RKO (cell line): ENCODE measurements at regions not wholly inside any gene's neighbourhood (a gene's known extent, or its start where the extent isn't known, plus 50 kb on each side); places are given as distances from the start of the nearest gene placed in this dataset.

ENCODE experiments used
- DNase-seq: peaks from one replicate; pipeline ENCODE4 v3.0.0-alpha.2; 2016; ENCODE audit warnings: low spot score

DNA sequence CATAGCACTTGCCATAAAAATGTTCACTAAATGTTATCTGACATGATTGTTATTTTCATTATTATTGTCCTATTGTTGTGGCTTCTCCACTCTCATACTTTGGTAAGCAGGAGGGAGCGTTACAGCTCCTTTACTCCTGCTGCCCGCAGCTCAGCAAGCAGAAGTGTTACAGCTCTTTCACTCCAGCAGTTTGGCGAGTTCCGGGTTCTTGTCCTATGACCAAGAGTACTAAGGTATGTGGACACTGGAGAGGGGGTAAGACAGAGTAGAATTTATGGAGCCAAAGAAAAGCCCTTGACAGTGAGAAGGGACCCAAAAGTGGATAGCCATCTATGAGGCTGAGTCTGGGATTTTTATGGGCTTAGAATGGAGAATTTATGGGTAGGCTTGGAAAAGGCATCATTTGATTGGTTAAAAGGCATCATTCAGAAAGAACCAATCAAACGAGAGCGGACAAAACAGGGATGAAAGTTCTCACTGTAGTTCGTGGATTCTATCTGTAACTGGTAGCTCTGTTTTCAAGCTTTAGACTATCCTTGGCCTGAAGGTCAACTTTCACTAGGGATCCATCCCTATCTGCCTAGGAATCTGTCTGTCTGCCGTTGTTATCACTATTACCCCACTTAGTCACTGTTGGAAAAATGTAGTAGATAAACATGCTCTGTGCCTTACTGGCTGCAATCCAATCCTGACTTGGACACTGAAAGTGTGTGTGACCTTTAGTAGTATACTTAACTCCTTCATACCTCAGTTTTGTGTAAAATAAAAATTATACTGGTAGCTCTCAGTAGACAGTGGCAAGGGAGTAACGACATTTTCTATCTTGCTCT is 545.6 kb upstream of the LCORL start:
- no peak for DNase-seq

DNA sequence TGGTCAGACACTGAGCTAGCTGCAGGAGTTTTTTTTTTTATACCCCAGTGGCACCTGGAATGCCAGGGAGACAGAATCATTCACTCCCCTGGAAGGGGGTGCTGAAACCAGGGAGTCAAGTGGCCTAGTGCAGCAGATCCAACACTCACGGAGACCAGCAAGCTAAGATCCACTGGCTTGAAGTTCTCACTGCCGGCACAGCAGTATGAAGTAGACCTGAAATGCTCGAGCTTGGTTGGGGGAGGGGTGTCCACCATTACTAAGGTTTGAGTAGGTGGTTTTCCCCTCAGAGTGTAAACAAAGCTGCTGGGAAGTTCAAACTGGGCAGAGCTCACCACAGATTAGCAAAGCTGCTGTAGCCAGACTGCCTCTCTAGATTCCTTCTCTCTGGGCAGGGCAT is 537.9 kb upstream of the LCORL start:
- no peak for DNase-seq

DNA sequence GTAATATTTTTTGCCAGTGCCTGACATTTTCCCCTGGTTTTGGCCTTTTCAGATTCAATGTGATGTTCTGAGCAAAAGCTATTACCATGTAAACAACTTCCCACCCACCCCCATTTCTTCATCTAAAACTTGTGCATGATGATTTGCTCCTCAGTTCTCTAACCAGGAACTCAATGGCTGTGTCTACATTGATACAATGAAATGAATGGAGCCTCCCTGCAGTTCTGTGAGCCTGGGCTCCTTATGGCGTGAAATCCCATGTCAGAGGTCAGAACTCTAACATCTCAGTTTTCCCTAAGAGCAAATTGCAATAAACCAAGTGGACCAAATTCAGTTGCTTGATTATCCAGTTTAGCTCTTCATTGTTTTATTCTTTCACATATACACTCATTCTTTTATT is 534.8 kb upstream of the LCORL start:
- no peak for DNase-seq

DNA sequence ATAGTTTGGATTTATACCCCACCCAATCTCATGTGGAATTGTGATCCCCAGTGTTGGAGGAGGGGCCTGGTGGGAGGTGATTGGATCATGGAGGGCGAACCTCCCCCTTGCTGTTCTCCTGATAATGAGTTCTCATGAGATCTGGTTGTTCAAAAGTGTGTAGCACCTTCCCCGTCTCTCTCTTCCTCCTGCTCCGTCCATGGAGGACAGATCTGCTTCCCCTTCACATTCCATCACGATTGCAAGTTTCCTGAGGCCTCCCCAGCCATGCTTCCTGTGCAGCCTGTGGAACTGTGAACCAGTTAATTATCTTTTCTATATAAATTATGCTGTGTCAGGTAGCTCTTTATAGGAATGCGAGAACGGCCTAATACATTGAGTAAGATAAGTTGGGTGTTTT is 518.8 kb upstream of the LCORL start:
- DNase-seq: no peak

DNA sequence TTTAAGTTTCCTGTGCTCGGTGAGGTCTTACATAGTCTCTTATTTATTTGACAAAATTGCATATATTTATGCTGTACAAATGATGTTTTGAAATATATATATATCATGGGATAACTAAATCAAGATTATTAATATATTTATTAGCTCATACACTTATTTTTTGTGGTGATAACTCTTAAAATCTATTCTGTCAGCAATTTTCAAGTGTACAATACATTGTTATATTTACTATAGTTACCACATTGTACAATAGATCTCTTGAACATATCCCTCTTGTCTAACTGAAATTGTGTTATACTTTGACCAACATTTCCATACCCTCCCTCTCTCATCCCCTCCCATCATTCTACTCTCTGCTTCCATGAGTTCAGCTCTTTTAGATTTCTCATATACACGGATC is 516.6 kb upstream of the LCORL start:
- no peak for DNase-seq

DNA sequence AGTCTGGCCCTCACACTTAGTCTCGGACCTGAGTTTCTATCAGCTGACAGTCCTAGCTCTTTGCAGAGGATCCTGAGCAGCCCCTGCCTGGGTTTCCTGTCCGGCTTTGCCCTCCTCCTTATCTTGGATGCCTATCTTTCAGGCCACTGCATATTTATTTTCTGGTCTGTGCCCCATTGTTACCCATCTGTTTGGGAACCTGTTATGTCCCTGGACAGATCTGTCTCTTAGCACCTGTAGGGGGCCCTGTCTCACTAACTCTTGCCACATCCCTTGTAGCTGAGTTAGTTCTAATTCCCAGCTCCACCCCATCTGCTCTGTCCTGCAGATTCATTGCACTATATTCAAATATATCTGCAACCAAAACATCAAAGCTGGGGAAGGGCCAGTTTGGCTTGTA is 514.9 kb upstream of the LCORL start:
- DNase-seq: peak; percentile 4

DNA sequence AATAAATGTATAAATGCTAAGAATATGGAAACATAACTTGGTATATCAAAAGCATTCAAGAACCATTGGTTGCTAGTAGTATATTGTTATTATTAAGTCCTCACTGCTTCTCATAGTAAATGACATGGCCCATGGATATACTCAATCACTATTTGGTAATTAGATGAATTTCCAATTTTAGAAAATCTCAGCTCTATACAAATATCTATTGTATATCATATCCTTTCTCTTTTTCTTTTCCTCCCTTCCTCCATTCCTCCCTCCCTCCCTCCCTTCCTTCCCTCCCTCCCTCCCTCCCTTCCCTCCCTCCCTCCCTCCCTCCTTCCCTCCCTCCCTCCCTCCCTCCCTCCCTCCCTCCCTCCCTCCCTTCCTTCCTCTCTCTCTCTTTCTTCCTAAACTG is 514.4 kb upstream of the LCORL start:
- DNase-seq: no peak

DNA sequence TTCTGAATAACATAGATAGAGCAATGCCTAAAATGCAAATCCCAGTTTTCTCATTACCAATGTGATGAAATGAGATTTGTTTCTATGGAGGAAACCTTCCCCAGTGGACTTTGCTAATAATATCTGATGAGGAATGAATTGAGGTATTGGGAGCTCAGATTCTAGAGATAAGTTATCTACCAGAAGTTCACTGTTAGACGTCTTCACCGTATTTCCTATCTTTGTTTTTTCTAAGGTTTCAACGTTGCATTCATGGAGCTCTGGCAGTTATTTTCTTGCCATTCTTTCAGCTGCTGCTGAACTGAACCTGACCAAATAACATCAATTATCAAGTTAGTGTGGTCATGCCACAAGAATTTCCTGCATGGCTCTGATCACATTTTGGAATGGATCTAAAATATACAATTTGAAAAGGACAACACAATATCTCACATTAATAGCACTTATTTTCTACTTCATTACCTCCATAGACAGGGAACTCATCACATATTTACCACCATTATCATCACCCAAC is 511.8 kb upstream of the LCORL start:
- DNase-seq: no peak

DNA sequence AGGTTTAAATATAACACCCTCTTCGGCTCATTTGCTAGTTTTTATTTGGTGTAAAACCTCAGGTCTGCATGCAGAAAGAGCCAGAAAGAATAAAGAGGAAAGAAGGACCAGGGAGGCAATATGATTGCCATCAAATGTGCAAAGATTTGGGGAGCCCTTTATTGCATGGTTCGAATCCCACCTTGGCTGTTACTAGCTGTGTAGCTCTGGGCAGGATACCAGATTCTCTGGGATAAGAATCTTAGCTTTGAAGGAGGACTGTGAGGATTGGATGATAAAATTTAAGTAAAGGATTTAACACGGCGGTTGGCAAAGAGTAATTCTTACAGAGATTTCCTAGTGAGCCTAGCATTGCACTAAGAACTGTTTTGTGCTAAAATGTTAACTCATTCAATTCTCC is 510.2 kb upstream of the LCORL start:
- no peak for DNase-seq

DNA sequence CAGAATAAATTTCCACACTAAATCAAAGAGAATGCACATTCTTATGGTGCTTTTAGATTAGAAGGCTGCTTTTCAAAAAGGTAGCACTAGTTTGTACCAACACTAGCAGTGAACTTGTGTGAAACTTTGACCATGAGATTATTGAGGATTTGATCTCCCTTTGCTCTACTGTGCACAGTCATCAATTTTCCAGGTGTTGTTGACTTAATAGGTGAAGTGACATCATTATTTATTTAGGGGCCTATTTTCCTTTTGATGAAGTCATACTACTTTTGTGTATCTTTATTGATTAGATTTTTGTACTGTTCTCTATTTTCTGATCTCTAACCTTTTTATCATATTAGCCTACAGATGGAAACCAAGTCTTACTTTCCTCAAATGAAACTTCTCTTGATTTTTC is 507.9 kb upstream of the LCORL start:
- no peak for DNase-seq

DNA sequence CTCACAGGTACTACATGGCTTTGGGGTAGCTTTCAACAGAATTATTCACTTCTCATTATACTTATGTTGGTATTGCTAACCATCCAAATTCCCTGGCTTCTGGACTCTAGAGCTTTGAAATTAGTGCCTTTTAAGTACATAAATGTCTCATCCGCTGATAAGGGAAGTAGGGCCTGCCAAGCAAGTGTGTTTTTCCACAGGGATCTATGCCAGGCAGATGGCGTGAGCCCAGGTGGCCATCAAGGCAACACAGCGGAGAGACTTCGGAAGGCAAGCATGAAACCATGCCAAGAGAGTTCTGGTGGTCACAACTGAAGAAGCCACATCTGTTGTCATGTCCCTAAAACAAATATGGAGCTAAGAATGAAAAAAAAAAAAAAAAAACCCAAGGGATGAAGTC is 503.1 kb upstream of the LCORL start:
- no peak for DNase-seq

DNA sequence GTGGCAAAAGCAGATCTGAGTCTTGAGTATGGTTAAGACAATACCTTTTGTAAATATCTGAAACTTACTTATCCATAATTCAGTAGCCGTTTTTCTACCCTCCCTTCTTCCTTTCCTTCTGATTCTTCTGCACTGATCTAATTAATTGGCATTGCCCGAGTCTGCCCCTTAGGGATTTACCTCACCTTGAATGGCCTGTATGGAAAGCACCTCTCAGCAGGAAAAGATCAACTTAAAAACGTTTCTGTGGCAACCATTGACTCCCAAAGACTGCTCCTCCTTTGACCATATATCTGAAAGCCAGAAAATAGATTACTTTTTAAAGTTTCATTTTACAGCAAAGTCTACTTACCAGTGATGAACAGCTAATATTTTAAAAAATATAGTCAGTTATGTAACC is 496.5 kb upstream of the LCORL start:
- no peak for DNase-seq

DNA sequence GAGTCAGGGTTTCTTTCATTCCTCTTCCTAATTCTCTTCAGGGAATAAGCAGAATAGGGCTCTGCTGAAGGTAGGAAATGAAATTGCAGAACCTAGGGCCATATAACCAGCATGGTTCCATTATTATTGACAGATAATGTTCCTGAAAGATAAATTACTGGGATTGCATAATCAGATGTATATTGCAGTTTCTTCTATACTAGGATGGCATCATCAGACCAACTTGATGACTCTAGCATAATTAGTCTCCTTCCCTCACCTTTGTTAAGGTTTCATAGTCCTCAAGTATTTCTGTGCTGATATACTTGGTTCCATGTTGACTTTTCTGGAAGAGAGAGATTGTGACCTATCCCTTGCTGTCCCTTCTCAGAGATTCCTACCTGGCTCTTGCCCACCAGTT is 492.3 kb upstream of the LCORL start:
- DNase-seq: no peak

DNA sequence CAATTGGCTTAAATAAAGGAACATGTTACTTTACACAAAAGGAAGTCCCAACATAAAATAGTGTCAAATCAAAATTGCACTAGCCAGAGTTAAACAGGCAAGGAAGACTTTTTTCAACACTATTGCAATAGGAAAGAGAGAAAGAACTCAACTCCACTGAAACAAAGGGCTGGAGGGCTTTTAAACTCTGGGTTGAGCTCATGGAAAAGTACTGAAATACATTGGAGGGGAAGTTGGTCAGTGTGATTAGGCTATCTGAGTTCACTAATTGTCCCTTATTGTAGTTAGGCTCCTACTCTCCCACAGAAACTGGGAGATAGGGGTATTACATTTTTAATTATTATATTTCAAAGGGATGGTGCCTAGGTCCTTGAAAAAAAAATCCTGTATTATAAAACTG is 491.2 kb upstream of the LCORL start:
- DNase-seq: no peak

DNA sequence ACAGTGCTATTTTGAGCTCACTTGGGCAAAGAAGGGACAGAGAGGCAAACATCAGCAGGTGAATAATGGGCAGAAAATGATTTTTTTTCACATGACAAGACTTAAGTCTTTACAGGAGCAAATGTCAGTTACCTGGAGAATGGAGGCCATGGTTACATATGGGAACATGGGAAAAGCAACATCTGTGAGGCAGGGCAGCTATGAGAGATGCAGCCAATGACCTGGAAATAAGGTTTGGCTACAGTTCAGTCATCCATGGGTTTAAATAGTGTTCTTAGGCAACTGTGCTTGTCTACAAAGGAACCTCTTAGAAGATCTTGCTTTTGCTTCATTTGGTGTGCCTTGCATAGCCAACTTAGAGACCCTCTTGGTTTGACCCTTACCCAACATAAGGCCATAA is 490.2 kb upstream of the LCORL start:
- DNase-seq: no peak

DNA sequence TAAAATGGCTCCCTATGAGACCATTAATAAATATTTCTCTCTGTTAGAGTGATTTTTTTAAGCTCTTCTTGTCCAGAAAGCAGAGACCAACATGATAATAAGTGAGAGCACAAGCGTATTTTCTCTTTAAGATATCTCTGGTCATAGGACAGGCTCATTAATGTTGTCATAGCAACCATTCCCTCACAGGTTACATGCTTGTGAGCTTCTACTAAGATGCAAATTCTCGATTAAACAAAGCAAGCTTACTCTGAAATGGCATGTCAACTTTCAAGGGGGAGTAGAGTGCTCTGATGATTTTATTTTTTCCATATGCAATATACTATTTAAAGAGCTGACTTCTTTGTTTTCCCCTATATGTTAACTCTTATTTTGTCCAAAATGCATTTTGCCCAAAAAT is 487.2 kb upstream of the LCORL start:
- no peak for DNase-seq

DNA sequence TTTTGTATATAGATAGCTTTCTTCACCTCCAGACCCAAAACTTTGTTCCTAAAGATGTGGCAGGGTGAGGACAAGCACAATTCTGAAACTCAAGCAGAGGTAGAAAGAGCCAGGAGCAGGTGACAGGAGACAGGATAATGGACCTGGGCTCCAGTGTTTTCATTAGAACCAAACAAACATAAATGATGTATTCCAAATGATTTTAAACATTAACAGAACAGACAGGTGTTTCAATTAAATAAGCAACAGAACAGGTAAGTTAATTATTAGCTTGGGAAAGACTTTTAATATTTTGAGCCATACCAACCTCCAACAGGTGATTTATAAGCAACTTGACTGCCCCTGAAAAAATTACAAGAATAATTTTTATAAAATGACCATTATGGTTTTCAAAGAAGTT is 459.4 kb upstream of the LCORL start:
- DNase-seq: no peak

DNA sequence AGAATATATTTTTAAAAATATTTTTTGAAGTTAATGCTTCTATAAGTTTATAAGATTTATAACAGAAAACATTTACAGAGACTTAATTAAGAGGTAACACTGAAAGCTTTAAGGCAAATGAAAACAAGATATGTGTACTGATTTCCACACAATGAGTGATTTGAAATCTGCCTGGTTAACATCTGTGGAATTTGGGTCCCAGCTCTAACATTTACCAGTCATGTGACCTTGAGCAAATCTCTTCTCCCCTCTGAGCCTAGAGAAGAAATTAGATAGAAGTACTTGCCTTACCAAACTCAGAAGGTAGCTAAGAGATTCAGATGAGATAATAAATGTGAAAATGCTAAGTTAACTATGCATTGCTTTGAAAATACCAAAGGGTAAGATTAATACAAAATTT is 458.8 kb upstream of the LCORL start:
- no peak for DNase-seq

DNA sequence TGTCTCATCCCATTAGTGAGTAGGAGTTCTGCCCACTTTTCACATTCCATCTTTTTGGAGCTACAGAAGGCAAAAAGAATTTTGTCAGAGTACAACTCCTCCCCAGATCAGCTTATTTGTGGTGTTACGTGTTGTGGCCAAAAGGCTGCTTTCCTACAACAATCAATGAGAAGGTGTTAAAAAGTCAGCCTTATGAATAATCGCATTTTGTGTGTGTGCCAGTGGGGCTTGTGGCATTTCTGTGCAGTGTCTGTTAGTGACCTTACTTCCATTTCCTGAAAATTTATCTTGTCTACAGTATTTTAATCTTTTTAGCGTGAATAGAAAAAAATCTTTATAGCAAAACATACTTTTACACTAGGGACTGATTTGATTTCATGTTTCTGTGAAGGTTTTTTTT is 458.3 kb upstream of the LCORL start:
- DNase-seq: no peak

DNA sequence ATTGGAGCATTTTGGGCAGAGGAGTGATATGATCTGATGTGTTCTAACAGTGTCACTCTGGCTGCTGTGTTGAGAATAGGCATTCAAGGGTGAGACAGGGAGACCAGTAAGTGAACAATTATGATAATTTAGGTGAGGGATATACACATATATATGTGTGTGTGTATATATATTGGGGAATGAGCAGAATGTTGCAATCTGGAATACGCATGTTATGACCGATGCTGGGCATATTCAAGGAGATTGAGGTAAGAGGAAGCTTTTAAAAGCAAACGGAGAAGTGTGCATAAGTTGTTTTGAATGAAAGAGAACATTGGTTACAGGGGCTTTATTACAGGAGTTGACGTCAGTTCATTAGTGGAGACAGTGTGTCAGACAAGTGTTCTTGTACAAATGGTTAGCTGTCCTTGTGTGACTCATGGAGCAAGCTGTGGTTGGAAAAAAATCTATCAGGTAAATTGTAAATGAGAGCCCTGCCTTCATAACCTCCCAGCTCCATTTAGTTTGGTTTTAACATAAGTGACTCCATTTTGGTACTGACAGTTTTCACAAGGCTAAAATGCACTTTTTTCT is 442.5 kb upstream of the LCORL start:
- DNase-seq: peak; percentile 36

DNA sequence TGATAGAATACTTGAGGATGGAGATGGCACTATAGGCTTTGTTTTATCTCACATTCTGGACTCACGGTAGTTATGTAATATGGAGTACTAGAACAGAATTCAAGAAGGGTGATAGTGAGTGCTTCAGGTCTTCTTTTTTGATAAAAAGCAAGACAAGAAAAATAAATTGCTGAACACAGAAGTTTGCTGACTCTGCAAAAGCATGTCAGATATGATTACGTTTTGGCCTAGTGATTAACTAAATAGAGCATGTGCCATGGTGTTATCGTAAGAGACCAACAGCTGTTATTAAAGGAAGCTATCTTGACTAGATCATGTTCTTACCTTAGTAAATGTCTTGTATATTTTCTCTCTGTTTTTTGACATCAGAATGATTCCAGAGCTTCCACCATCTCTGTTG is 436.9 kb upstream of the LCORL start:
- DNase-seq: no peak

DNA sequence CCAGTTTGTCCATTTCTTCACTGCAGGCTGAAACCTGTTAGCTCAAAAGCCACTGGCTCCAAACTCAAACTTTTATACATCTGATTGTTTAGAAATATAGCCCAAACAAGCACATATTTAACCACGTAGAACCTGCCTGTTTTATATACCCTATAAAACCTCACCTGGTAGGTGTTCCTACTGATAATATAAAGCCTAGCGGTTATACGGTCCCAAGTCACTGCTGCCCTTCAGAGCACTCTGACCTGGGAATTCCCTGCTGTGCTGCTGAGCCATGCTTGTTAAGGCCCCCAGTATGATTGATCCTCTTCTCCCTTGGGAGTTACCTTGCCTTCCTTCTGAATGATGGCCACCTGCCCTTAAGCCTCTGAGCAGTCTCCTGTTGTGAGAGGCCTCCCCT is 432.8 kb upstream of the LCORL start:
- no peak for DNase-seq

DNA sequence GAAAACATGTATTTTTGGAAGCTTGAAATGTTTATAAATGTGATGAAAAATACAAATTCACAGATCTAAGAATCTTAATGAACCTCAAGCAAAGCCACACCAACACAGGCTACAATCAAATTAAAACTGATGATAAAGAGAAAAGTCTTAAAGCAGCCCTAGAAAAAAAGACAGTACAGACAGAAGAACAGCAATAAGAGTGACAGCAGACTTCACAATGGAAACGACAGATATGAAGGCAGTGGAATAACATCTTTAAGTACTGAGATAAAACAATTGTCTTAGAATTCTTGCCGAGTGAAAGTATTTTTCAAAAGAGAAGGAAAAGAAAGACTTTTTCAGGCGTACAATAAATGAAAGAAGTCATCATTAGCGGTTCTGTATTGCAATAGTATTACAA is 423.6 kb upstream of the LCORL start:
- DNase-seq: no peak

DNA sequence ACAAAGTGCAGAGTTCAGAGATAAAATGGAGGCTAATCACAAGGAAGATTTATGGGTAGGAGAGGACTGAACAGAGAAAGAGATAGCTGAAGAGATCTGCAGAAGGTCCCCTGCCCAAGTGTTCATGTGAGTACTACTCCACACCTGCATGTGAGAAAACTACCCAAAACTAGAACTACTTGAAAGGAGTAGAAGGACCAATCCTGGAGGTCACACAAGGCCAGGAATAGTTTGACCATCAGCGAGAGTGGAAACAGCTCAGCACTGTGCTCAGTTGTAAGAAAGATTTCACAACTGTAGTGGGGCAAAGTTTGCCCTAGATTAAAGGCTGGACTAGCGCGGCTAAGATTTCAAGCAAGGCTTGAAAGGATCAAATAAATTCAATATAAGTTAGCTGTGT is 422.7 kb upstream of the LCORL start:
- no peak for DNase-seq
